HG03060 (cell line): ENCODE measurements at regions not wholly inside any gene's neighbourhood (a gene's known extent, or its start where the extent isn't known, plus 50 kb on each side); places are given as distances from the start of the nearest gene placed in this dataset.

Source experiments
- ATAC-seq: cut with Tn5 transposase; IDR thresholded peaks from one replicate; pipeline ENCODE4 v1.9.1; 2021; ENCODE audit warnings: low read depth, moderate number of reproducible peaks; ENCODE audit not compliant: unreplicated experiment

DNA sequence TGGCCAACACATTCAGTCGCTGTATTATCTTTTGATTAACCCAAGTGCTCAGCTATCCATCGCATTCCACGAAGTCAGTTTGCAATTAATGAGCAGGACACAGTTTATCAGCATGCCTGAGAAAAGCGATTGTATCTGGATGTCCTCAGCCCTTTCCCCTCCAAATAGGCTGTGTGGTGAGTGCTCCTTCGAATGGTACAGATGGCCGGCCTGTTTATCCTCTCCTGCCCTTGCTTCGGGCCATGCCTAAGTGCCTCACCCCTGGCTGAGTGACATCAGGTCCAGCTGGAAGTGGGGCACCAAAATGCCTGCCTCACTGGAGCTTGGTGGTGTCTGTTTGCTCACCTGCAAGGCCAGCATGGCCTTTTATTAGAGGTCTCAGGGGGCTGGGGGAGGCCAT, 317.3 kb downstream of the GADD45G start:
- ATAC-seq, result no peak

DNA sequence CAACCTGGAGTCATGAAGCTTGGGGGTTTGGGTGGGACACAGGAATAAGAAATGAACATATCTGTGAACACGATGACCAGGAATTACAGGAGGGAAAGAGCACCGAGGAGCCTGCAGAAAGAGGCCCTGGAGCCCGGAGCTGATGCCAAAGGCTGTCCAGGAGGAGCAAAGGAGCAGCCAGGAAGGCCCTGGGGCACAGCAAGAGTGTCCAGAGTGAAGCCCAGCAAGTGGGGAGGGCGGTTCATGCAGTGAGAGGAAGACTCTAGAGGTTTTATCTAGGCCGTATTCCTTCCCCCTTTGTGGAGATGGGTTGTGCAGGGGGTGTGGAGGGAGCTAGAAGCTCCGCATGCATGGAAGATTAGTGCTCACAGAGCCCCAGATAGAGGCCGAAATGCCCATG, 318.4 kb downstream of the GADD45G start:
- no peak for ATAC-seq

DNA sequence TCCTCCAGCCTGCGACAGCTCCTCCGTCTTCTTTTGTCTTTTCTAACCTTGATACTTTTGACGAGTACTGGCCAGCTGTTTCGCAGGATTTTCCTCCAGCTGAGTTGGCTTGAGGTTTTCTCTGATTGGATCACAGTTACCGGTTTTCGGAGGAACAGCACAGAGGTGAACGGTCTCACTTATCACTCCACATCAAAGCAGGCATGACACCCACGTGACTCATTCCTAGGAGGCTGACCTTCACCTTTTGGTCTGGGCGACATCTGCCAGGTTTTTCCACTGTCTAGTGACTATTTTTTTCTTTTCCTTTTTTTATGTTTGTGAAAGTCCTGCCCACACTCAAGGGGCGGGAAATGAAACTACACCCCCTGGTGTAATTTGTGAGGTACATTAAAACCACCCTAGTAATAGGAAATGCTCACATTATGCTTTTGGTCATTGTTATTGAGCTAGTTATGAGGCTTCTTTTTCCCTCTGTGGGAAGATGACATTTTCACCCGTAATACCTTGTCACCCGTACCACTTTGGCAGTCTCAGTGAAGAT, 319.2 kb downstream of the GADD45G start:
- ATAC-seq, result no peak

DNA sequence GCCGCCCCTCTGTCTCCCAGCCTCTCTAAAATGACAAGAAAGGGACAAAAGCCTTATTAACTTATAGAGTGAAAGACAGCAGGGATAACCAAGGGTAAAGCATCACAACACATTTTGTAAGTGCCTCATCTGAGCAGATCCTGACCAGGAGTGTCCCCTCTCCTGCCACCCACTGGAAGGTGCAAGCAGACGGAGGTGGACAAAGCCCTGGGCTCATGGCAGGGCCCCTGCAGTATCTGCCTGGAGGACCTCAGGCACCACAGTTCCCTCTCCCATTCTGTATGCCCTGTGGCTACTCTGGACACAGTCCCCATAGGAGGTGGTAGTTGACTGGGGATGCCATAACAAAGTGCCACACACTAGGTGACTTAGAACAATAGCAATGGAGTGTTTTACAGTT, 319.8 kb downstream of the GADD45G start:
- ATAC-seq, result no peak

DNA sequence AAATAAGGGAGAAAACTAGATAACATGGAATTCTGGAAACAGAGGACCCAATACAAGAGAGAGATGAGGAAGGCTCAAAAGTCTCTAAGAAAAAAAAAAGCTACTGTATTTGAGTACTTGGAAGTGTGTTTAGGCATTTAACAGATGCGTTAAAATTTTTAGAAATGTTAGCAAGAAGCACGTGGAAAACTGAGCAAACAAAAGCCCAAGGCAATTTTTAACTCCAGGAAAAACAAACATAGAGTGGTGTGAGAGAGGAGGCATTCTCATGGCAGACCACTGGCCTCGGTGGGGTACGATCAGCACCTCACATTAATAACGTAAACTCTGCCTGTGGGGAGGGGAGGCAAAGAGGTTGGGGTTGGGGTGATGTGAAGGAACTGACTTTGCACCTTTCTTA, 321.4 kb downstream of the GADD45G start:
- no peak for ATAC-seq

DNA sequence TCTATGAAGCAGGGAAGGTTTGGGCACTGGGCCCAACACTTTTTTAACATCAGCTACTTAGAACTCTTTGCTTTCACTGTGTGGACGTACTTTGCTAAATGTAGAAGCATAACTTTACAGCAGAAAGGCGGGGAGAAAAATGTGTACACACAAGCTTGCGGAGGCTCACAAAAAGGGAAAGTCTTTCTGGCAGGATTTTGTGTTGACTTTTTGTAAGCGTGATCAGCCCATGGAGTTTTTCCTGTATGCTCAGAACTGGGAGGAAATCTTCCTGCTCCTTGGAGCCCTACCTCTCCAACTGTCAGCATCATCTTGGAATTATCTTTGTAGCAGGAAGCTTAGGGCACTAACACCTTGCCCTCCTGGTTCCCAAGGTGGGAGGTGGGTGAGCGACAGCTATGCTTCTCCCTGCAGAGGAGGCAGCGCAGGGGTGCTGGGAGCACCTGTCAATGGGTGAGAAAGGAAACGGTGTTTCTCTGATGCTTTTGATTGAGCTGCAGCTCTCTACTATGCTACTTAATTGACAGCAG, 321.9 kb downstream of the GADD45G start:
- no peak for ATAC-seq

DNA sequence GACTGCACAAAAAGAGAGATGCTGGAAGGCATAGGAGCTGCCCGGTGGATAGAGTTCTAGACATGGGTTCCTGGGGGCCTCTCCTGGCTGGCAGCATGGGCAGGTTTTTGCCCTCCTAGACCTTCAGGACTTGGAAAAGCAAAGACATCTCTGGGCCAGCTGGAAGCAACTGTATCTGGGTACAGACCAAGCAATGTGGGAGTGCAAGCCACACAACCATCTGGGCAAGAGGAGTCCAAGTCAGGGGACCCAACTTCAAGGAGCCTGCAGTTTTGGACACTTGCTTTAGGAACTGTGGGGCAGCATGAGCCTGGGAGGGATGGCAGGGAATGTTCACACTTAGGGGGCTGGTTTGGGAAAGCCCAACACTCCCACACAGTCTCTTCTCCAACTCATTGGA, 323.3 kb downstream of the GADD45G start:
- no peak for ATAC-seq

DNA sequence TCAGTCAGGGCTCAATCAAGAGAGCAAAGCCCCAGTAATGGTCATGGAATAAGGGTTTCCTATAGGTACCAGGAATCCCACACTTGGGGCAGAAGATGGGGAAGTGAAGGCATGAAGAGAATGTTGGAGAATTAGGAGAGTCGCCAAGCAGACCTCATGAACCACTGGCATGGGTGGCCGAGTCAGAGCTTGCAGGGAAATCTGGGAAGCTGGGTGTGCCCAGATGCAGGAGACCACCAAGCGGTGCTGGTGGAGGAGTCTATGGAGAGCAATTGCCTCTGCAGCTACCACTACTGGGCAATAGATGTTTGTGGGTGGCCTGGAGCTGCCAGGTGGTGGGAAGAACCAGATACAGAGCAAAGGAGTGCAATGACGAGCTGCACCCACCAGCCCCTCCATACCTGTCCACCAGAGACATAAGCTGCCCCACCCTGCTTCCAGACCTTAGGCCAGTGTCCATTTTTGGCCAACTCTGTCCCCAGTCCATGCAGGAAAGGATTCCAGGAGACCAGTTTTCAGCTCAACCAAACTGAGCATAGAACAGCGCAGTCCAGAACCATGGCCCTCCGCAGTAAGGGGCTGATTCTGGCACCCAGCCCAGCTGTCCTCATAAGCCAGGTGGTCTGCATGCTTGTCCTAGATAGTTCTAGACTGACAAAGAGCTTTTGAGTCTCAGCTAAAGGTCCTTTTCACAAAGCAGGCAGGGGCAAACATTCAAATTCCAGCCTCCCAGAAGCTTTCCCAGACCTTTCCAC, 323.9 kb downstream of the GADD45G start:
- no peak for ATAC-seq

DNA sequence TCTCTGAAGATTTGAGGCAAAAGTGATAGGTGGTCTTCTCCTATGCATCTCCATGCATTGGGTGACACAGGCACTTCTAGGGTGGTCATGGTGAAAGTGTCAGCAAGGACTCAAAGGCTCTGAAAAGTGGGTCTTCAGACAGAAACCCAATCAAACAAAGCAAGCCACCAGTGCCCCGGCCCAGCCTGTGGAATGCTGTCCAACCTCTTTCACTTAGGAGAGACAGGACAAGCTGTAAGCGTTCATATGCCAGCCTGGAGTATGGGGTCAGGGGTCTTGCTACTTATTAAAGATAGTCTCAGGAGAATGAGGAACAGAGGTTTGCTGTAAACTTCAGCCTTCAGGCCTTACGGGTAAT, 324.5 kb downstream of the GADD45G start:
- ATAC-seq, result no peak

DNA sequence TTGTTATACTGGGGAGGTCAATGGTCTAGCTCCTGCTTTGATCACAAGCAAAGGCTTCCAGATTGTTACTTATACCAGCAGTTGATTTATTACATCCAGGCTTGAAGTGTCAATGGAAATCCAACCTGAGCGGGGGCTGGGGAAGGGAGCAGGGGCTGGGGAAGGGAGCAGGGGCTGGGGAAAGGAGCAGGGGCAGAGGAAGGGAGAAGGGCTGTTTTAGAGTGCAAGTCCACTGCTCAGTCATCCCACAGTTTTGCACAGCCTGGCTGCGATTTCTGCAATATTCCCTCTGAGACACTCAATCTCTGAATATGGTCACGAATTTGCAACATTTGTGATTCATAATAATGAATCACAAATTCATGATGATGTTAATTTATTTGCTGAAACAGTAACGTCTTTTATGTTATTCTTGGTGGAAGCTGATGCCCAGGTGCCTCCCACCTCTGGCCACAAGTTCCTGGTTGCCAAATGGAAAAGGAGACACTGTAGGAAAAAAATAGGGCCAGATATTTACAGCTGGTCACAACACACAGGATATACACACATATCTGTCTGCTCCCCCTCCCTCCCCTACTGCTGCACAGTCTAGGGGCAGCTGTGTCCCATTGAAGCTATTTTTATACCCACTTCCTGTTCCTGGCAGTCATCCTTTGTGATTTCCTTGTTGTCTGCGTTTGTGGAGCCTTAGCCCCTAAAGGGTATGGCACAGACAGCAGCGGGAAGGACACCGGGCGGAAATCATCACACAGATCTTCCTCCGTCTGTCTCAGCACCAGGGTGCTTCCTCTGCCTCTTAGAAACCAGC, 325.1 kb downstream of the GADD45G start:
- no peak for ATAC-seq

DNA sequence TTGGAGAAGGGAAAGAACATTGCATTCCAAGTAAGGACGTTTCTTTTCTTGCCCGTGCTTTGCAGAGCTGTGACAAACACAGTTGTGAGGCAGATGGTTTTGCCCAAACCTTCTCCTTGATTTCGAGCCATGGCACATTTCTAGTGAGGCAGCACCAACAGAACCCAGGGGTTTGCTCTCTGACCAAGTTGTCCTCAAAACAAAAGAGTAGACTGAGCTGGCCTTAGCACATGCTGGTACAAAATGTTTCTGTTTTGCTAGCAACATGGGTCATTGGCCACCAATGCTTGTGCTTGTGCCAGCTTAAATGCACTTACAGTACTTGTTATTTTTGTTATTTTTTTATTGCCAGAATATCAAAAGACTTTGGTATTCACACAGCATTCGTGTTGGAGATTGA, 328.8 kb downstream of the GADD45G start:
- no peak for ATAC-seq

DNA sequence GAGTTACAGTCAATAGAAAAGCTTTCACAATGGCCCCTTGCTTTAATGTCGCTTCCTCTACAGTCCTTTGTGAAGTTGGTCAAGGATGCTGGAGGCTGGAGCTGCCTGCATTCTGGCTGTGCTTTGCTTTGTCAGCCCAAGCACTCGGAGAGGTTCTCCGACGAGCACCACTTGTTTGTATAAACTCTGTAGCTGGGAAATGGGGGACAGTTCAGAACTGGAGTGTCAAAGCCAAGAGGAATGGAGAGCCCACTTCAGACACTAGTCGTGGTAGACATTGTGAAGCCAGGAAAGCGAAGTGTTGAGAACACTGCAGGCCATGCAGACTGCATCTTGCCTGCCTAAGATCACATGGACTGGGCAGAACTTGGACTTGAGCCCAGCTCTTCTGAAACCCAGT, 330.3 kb downstream of the GADD45G start:
- no peak for ATAC-seq

DNA sequence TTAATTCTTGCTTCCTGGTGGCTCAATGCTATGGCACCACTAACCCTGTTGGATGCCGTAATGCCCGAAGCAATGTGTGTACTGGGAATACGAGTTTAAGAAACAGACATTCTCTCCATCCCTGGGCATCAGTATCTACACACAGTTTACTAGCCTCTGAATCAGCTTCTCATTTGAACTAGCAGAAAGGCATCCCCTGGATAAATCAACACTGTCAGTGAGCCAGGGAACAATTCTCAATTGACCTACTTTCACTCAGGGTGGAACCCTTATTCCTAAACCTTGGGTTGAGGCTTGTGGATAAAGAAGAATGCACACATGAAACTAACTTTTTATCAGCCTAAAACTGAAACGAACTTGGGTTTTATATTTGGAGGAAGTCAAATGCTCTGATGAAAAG, 331.0 kb downstream of the GADD45G start:
- ATAC-seq, result no peak

DNA sequence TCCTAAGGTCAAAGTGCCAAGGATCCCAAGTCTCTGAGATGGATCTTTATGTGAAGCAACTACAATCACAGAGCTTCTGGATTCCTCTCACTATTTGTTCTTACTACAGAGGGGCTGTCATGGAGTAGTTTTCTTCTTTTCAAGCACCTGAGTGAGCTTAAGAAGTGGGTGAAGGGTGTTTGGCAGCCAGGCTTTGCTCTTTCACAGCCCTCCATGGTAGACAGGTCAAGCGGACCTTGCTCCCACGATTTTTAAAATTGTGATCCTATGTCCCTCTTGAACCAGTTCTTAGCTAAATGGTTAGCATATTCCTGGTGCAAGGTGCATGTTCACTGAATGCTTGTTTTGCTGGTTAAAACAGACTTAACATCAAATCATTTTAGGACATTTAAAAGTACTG, 332.2 kb downstream of the GADD45G start:
- ATAC-seq, result no peak

DNA sequence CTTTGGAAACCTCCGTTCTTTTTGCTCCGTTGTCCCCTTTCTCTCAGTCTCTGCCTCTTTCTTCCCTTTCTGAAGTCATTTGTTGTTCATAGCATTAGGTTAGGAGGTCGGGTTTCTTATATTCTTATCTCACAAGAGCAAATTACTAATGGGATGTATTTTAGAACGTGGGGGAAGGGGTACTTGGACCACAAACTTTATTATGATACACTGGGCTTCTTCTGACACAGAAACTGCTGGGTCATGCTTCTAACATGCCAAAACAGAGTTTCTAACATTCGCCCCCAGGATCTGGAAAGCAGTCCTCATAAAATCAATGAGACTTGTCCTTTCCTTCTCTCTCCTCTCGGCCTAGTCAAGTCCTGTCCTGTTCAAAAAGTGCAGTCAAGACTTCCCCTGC, 334.4 kb downstream of the GADD45G start:
- no peak for ATAC-seq

DNA sequence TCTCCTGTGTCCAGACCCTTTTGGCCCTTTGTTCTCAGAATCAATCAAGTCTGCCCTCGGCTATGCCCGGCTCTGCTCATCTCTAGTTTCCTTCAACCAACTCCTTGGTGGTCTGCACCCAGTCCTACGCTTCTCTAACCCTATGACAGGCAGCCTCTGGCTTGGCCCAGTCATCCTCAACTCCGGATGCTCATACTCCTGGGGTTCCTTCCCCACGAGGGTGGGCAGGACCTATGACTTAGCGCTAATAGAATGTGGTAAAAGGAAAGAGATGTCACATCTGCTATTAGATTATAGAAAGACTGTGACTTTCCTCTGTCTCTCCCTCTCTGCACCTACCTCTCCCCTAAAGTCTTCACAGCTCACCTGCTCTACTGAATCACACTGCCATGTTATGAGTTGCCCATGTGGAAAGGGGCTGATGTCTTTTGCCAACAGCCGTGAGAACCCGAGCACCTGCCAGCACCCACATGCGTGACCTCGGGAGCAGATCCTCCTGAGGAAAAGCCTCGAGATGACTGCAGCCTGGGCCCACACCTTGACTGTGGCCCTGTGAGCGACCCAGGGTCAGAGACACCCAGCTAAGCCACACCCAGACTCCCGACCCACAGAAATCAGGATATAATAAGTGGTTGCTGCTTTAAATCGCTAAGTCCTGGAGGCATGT, 334.9 kb downstream of the GADD45G start:
- no peak for ATAC-seq

DNA sequence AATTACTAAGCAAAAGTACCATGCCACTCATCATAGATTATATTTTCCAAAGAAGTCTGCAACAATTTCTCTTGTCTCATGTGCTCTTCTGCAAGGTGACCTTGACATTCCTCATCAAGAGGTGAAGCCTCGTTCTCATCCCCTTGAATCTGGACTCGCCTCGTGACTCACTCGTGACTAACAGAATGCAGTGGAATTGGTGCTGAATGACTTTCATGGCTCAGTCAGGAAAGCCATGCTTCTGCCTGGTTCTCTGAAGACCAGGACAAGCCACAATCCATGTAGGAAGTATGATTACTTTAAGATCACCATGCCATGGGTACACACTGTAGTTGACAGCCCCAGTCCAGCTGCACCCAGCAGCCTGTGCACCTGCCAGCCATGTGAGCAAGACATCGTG, 335.8 kb downstream of the GADD45G start:
- no peak for ATAC-seq

DNA sequence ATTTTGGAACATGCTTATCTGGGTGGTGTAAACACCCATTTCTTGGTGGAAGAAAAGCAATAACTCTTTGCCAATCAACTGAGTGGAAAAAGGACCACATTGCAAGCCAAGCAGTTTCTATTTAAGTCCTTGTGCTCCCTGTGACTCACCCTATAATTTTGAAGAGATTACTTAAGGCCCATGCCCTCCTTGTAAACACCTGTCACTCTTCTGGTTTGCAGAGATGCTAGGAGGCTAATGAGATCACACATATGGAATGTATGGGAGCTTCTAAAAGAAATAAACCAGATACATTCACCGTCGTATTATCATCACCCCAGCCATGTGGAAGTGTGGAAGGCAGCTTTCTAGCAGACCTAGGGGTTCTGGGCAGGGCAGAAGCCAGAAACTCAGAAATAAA, 337.1 kb downstream of the GADD45G start:
- no peak for ATAC-seq

DNA sequence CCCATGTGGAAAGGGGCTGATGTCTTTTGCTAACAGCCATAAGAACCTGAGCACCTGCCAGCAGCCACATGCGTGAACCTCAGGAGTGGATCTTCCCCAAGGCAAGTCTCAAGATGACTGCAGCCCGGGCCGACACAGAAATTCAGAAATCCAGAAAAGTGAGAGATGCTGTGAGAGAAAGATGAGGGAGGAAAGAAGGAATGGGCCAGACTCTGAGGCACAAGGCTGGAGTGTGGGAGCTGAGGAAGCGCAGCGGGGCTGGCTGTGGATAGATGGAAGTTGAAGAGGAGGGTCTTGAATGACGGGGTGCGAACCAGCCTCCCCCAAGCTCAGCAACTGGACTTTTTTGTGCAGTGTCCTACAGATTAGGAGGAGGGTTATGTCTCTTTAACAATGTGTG, 337.8 kb downstream of the GADD45G start:
- no peak for ATAC-seq

DNA sequence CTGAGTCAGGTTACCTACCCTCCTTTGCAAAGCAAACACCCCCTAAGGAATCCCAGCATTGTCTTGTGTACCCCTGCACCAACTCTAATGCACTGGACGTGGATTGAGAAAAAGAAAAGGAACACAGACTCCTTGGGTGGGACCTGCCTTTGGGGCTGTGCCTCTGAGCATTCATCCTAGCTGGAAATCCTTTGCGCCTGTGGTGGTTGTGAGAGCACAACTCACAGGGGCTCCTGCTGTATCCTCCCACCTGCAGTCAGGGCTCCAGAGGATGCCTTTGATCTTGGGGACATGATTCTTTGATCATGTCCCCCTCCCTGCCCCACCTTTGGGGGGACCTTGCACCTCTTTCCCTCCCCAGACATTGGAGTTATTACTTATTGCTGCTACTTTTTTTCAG, 338.5 kb downstream of the GADD45G start:
- no peak for ATAC-seq

DNA sequence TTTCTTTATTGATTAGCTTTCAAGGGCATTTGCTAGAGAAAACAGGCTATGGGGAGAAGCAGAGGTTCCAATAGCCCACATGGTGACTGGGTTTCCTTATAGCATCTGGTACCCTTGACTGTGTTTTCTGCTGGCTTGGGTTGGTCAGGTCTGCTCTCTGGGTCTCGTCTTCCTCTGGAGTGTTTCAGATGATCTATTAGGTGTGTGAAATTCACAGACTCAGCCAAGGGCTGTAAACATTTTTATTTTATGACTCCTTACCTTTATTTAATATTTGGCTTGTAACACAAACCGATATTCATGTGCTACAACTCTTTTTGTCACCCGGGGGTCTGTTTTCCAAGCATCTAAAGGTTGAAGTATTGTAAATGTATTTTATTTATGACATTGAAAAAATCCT, 338.9 kb downstream of the GADD45G start:
- ATAC-seq, result no peak
